DLD1 (cell line): ENCODE measurements at regions not wholly inside any gene's neighbourhood (a gene's known extent, or its start where the extent isn't known, plus 50 kb on each side); places are given as distances from the start of the nearest gene placed in this dataset.

Experiments
- in situ Hi-C: cut with HindIII; loops from 2 replicates; pipeline ENCODE4 v1.10.0; 2017; ENCODE audit warnings: low sequenced_read_pairs

- in situ Hi-C loops = no loop called here
Measured at GRCh38 chr20:53707371-53708055, 113.9 kb upstream of the ZNF217 start.

- in situ Hi-C loops = no loop called here
Measured at GRCh38 chr20:53706466-53707370, 113.1 kb upstream of the ZNF217 start.

- in situ Hi-C loops = no loop called here
Measured at GRCh38 chr20:53706008-53706465, 112.4 kb upstream of the ZNF217 start.

- in situ Hi-C loops = no loop called here
Measured at GRCh38 chr20:53702617-53703016, 109.0 kb upstream of the ZNF217 start.

GRCh38 chr20:53699906-53700305 is 106.3 kb upstream of the ZNF217 start:
- in situ Hi-C loops = no loop called here

- in situ Hi-C loops = no loop called here
Measured at GRCh38 chr20:53699085-53699674, 105.5 kb upstream of the ZNF217 start.

GRCh38 chr20:53698371-53698978 is 104.8 kb upstream of the ZNF217 start:
- in situ Hi-C loops = no loop called here

GRCh38 chr20:53695797-53696527 is 102.3 kb upstream of the ZNF217 start:
- in situ Hi-C loops = no loop called here

- in situ Hi-C loops = no loop called here
Measured at GRCh38 chr20:53693262-53693871, 99.7 kb upstream of the ZNF217 start.

- in situ Hi-C loops = no loop called here
Measured at GRCh38 chr20:53692465-53693067, 98.9 kb upstream of the ZNF217 start.

GRCh38 chr20:53691811-53692192 is 98.2 kb upstream of the ZNF217 start:
- in situ Hi-C loops = no loop called here

- in situ Hi-C loops = no loop called here
Measured at GRCh38 chr20:53691060-53691810, 97.6 kb upstream of the ZNF217 start.

- in situ Hi-C loops = no loop called here
Measured at GRCh38 chr20:53688085-53688484, 94.4 kb upstream of the ZNF217 start.

GRCh38 chr20:53685070-53685595 is 91.5 kb upstream of the ZNF217 start:
- in situ Hi-C loops = no loop called here

- in situ Hi-C loops = no loop called here
Measured at GRCh38 chr20:53683506-53683905, 89.9 kb upstream of the ZNF217 start.

GRCh38 chr20:53681352-53682212 is 87.9 kb upstream of the ZNF217 start:
- in situ Hi-C loops = no loop called here

GRCh38 chr20:53679597-53680309 is 86.1 kb upstream of the ZNF217 start:
- in situ Hi-C loops = no loop called here
